Neural progenitor cell (in vitro differentiated cells): ENCODE measurements at regions not wholly inside any gene's neighbourhood (a gene's known extent, or its start where the extent isn't known, plus 50 kb on each side); places are given as distances from the start of the nearest gene placed in this dataset.

ENCODE experiments used
- CTCF ChIP-seq: fragments of 200-600 bp; sonication (generic); IDR thresholded peaks from 2 replicates; pipeline ENCODE4 v1.5.1; 2017; ENCODE audit warnings: antibody characterized with exemption, mild to moderate bottlenecking
- EZH2 ChIP-seq: fragments of 200-600 bp; sonication (generic); IDR thresholded peaks from 2 replicates; pipeline ENCODE4 v1.6.1; 2017; ENCODE audit warnings: antibody characterized with exemption, mild to moderate bottlenecking, moderate library complexity

GRCh38 chr10:113322843-113323242 is 230.0 kb upstream of the HABP2 start:
- TF ChIP-seq CTCF, result no peak
- no peak for TF ChIP-seq EZH2
